ENCODE measurements at regions not wholly inside any gene's neighbourhood (a gene's known extent, or its start where the extent isn't known, plus 50 kb on each side); places are given as distances from the start of the nearest gene placed in this dataset.

GRCh38 chr2:156657809-156658208 is 221.6 kb downstream of the GPD2 start:
- ATAC-seq (no peak), DNase-seq (no peak)
- TF ChIP-seq, protein P1, sequence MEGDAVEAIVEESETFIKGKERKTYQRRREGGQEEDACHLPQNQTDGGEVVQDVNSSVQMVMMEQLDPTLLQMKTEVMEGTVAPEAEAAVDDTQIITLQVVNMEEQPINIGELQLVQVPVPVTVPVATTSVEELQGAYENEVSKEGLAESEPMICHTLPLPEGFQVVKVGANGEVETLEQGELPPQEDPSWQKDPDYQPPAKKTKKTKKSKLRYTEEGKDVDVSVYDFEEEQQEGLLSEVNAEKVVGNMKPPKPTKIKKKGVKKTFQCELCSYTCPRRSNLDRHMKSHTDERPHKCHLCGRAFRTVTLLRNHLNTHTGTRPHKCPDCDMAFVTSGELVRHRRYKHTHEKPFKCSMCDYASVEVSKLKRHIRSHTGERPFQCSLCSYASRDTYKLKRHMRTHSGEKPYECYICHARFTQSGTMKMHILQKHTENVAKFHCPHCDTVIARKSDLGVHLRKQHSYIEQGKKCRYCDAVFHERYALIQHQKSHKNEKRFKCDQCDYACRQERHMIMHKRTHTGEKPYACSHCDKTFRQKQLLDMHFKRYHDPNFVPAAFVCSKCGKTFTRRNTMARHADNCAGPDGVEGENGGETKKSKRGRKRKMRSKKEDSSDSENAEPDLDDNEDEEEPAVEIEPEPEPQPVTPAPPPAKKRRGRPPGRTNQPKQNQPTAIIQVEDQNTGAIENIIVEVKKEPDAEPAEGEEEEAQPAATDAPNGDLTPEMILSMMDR (IDR thresholded peaks at IDR 0.05) = no peak
- intact Hi-C loops (cut with DNase I) = no loop called here
- H3K27me3 ChIP-seq (ENCODE audit: insufficient read depth in 3 of 3, low read length in 2 of 3) = no peaks in the 10 kb centered on the region
- no peak overlapping the region for H3K4me3 ChIP-seq
- no peaks in the 10 kb centered on the region for H3K9me3 ChIP-seq
- H3K36me3 ChIP-seq (ENCODE audit: insufficient read depth in 1 of 2, low read depth in 1 of 2) = no peaks in the 10 kb centered on the region
- no peaks in the 10 kb centered on the region for H3K4me1 ChIP-seq
- WGBS, 3 donors = 89 to 93% (median 92%) methylated on average over 2 of the region's 2 CpGs
- H3K27ac ChIP-seq = no peak overlapping the region

GRCh38 chr2:156659694-156660093 is 223.5 kb downstream of the GPD2 start:
- Histone ChIP-seq H3K4me1 (no peaks in the 10 kb centered on the region), H3K27ac (no peak overlapping the region), H3K27me3 (ENCODE audit: insufficient read depth in 3 of 3, low read length in 2 of 3) (no peaks in the 10 kb centered on the region), H3K4me3 (no peak overlapping the region), H3K36me3 (ENCODE audit: insufficient read depth in 1 of 2, low read depth in 1 of 2) (no peaks in the 10 kb centered on the region), H3K9me3 (no peaks in the 10 kb centered on the region)
- WGBS, 3 donors = 66 to 79% (median 67%) methylated on average over 3 of the region's 3 CpGs
- DNase-seq = no peak
- TF ChIP-seq, protein P1 (IDR thresholded peaks at IDR 0.05) = no peak
- intact Hi-C loops (cut with DNase I) = no loop called here
- no peak for ATAC-seq

DNA sequence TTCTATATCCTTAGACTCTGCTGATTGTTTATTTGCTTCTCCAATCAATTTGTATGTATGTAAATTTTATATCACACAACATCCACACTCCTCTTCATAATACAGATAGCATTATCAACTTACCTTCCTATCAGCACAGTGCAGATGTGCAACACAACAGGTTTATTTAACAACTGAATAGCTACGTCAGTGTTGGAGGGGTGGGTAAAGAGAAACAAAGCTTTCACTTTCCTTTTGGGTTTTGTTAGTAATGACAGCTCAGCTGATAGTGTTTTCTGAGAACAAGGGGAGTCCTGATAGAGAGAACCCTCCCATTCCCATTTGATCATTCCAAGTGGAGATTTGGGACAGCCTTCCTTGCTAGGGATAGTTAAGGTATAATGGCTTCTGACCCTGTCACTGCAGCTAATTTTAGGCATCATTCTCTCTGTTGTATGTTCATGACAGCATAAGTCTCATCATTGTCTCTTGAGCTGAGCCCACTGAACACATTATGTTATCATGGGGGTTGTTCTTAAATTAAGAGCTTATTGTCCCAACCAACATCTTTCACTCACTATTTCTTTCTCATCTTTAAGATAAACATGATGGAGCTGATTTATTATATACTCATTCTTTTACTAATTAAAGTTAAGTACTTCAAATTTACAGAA is 227.7 kb downstream of the GPD2 start:
- Histone ChIP-seq H3K27ac (no peak overlapping the region), H3K4me1 (no peaks in the 10 kb centered on the region), H3K27me3 (ENCODE audit: insufficient read depth in 3 of 3, low read length in 2 of 3) (no peaks in the 10 kb centered on the region), H3K36me3 (ENCODE audit: insufficient read depth in 1 of 2, low read depth in 1 of 2) (no peaks in the 10 kb centered on the region), H3K4me3 (no peak overlapping the region), H3K9me3 (peaks cover 6% of the 10 kb centered on the region)
- TF ChIP-seq, protein P1 (IDR thresholded peaks at IDR 0.05) = no peak
- WGBS, 3 donors = 76 to 79% (median 79%) methylated on average over 1 of the region's 1 CpG
- ATAC-seq = no peak
- intact Hi-C loops (cut with DNase I) = no loop called here
- no peak for DNase-seq

DNA sequence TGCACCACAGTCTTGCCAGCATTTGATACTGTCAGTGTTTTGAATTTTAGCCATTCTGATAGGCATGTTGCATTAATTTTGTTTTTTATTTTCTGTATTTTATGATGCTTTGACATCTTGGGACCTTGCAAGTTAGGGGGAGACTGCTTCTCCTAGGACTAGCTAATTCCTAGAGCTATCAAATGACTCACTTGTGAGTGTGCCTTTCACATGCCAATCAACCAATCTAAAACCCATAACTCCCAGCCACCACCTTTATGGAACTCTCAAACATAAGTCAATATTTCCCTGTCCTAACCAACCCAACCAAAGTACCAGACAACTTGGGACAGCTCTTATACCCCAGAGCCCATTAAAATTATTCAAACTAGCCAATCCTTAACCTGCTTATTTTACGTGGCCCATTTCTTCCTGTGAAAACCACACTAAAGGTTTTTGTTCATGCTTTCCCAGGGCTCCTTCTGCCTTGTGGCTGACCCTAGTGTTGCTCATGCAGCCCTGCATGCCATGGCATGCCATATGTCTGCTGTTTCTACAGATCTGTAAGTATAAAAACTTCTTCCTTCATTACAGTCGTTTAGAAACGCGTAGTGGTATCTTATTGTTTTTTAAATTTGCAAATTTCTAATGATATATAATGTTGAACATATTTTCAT is 230.1 kb downstream of the GPD2 start:
- intact Hi-C loops (cut with DNase I) = no loop called here
- DNase-seq = no peak
- TF ChIP-seq, protein P1 (IDR thresholded peaks at IDR 0.05) = no peak
- no peaks in the 10 kb centered on the region for H3K4me1 ChIP-seq
- H3K9me3 ChIP-seq = peaks cover 8% of the 10 kb centered on the region
- H3K4me3 ChIP-seq = no peak overlapping the region
- 88 to 93% (median 91%) methylated on average over 4 of the region's 4 CpGs for WGBS, 3 donors
- ATAC-seq = no peak
- no peaks in the 10 kb centered on the region for H3K27me3 ChIP-seq (ENCODE audit: insufficient read depth in 3 of 3, low read length in 2 of 3)
- no peaks in the 10 kb centered on the region for H3K36me3 ChIP-seq (ENCODE audit: insufficient read depth in 1 of 2, low read depth in 1 of 2)
- no peak overlapping the region for H3K27ac ChIP-seq
